Body of pancreas (tissue), 4 donors: ENCODE measurements at regions not wholly inside any gene's neighbourhood (a gene's known extent, or its start where the extent isn't known, plus 50 kb on each side); places are given as distances from the start of the nearest gene placed in this dataset.

Experiments used
- ATAC-seq: fragments of 150-250 bp; one replicate; pipeline ENCODE4 v1.9.1; 2016
- DNase-seq, 4 donors: peaks; one replicate each; pipeline ENCODE4 v3.0.0-alpha.2; 2019
- H3K27ac ChIP-seq, 4 donors: fragments of 200-600 bp; sonication (generic); 1 replicate in 3 of 4; 2 replicates in 1 of 4; pipeline versions ENCODE4 v1.5.1 to v1.6.1; 2016 to 2019; ENCODE audit warnings: mild to moderate bottlenecking in 1 of 4, mixed read lengths in 1 of 4, moderate library complexity in 1 of 4
- H3K27me3 ChIP-seq, 2 donors: fragments of 200-600 bp; sonication (generic); one replicate each; pipeline ENCODE4 v1.6.0; 2016; ENCODE audit warnings: mild to moderate bottlenecking in 1 of 2
- H3K36me3 ChIP-seq, 2 donors: fragments of 200-600 bp; sonication (generic); replicated peaks in 1 of 2; 2 replicates each; pipeline ENCODE4 v1.5.1; 2016; ENCODE audit warnings: low read depth in 2 of 2; ENCODE audit not compliant: insufficient read depth in 1 of 2
- H3K4me1 ChIP-seq: fragments of 200-600 bp; sonication (generic); one replicate; pipeline ENCODE4 v1.6.0; 2016
- H3K4me3 ChIP-seq, 2 donors: fragments of 200-600 bp; sonication (generic); 1 replicate in 1 of 2; 2 replicates in 1 of 2; pipeline ENCODE4 v1.5.1; 2016 to 2019
- H3K9me3 ChIP-seq, 3 donors: fragments of 200-600 bp; sonication (generic); 1 replicate in 2 of 3; 2 replicates in 1 of 3; pipeline ENCODE4 v1.5.1; 2016
- POLR2A ChIP-seq, 3 donors: fragments of 450-650 bp; IDR thresholded peaks; one replicate each; pipeline ENCODE4 v1.6.1; 2016; ENCODE audit warnings: antibody characterized with exemption in 3 of 3, mild to moderate bottlenecking in 2 of 3
- WGBS, 2 donors: methylation state at CpG; one replicate each; pipeline ENCODE4 v1.1.5; 2017; 5-methylcytosine and 5-hydroxymethylcytosine counted together
- intact Hi-C: fragments of 100-400 bp; cut with DNase I; formaldehyde crosslinking; loops from one replicate; pipeline ENCODE4 v1.15.1; 2023
- TF ChIP-seq, protein P1 (sequence below), 7 experiments: fragments of 450-650 bp in 4 of 7; fragments of 200-600 bp in 3 of 7; sonication (generic) in 3 of 7; IDR thresholded peaks; one replicate each; pipeline ENCODE4 v1.5.1; 2016 to 2019; ENCODE audit warnings: antibody characterized with exemption in 7 of 7

DNA sequence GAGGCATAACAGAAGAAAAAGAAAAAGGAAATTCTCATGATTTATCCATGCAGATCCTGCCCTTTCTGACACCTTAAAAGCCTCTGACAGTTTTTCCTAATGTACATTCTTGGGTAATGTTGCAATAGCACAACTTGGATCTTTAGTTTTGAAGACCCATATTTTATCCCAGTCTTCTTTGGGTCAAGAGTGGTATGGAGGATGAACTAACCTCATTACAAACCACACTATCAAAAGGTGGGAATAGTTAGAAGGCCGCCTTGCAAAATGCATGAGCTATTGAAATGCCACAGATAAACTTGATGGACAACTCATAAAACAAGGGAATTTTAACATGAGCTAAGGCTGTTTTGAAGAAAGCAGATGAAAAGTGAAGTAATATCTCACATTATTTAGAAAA is 1479.8 kb upstream of the ACVR2A start:
- no peaks in the 10 kb centered on the region for H3K27me3 ChIP-seq
- H3K36me3 ChIP-seq = no peaks in the 10 kb centered on the region
- DNase-seq (no peak), ATAC-seq (no peak)
- no peaks in the 10 kb centered on the region for H3K4me1 ChIP-seq
- H3K4me3 ChIP-seq = no peak overlapping the region
- TF ChIP-seq POLR2A (IDR thresholded peaks at IDR 0.05) = no peak
- TF ChIP-seq, protein P1, sequence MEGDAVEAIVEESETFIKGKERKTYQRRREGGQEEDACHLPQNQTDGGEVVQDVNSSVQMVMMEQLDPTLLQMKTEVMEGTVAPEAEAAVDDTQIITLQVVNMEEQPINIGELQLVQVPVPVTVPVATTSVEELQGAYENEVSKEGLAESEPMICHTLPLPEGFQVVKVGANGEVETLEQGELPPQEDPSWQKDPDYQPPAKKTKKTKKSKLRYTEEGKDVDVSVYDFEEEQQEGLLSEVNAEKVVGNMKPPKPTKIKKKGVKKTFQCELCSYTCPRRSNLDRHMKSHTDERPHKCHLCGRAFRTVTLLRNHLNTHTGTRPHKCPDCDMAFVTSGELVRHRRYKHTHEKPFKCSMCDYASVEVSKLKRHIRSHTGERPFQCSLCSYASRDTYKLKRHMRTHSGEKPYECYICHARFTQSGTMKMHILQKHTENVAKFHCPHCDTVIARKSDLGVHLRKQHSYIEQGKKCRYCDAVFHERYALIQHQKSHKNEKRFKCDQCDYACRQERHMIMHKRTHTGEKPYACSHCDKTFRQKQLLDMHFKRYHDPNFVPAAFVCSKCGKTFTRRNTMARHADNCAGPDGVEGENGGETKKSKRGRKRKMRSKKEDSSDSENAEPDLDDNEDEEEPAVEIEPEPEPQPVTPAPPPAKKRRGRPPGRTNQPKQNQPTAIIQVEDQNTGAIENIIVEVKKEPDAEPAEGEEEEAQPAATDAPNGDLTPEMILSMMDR (IDR thresholded peaks at IDR 0.05) = no peak
- H3K9me3 ChIP-seq = no peaks in the 10 kb centered on the region
- intact Hi-C loops = no loop called here
- 92 to 96% methylated on average over 1 of the region's 1 CpG for WGBS, 2 donors
- H3K27ac ChIP-seq = no peak overlapping the region

DNA sequence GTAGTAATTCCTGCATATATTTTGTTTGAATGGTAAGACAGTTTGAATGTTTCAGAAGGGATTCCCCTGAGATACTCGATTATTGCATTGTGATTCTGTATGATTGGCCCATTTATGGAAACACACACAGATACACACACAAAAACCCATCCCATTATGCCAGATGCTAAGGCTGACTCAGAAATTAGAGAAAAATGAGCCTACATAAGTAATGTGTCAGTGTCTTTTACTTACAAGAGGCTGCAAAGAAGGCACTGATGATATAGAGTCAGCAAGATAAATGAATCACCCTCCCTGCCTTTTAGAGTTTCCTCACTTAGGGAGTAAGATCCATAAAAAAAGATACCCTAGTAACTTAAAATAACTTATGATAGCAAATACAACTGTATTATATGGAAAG is 1481.1 kb upstream of the ACVR2A start:
- 78 to 81% methylated on average over 1 of the region's 1 CpG for WGBS, 2 donors
- no peak for ATAC-seq
- no peaks in the 10 kb centered on the region for H3K4me1 ChIP-seq
- no peak overlapping the region for H3K27ac ChIP-seq
- intact Hi-C loops = no loop called here
- no peak overlapping the region for H3K4me3 ChIP-seq
- no peak for TF ChIP-seq POLR2A (IDR thresholded peaks at IDR 0.05)
- TF ChIP-seq, protein P1 (IDR thresholded peaks at IDR 0.05) = no peak
- no peaks in the 10 kb centered on the region for H3K9me3 ChIP-seq
- H3K27me3 ChIP-seq = no peaks in the 10 kb centered on the region
- no peak for DNase-seq
- H3K36me3 ChIP-seq = no peaks in the 10 kb centered on the region

DNA sequence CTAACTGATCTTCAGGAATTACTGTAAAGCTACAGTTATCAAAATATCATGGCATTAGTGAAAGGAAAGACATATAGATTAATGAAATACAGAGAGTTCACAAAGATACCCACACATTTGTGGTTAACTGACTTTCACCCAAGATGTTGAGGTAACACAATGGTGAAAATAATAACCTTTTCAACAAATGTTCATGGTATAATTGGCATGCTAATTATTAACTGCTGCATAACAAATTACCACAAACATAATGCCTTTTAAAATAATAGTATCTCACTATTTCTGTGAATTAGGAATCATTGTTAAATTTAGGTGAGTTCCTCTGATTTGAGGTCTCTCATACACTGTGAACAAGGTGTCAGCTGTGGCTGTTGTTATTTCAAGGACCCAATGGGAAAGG is 1493.1 kb upstream of the ACVR2A start:
- ATAC-seq = no peak
- Histone ChIP-seq H3K4me3 (no peak overlapping the region), H3K27ac (no peak overlapping the region), H3K4me1 (no peaks in the 10 kb centered on the region), H3K9me3 (no peaks in the 10 kb centered on the region), H3K36me3 (no peaks in the 10 kb centered on the region), H3K27me3 (no peaks in the 10 kb centered on the region)
- intact Hi-C loops = no loop called here
- TF ChIP-seq, protein P1 (IDR thresholded peaks at IDR 0.05) = no peak
- no peak for TF ChIP-seq POLR2A (IDR thresholded peaks at IDR 0.05)
- no peak for DNase-seq

DNA sequence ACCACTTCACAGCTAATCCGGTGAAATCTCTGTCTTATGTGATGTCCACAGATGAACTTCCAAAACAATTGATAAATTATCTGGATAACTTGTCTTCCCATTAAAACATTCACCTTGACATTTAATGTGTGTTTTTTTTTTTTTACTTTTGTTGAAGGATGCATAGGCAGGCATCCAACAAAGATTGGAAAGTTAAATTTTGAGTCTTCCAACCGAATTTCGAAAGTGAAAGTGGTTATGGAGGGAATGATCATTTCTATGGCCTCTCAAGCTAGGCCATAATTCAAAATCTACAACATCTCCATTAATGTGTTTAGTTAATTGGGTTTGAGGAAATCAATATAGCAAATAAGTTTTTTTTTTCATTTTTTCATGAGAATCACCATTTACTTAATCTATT is 1495.5 kb upstream of the ACVR2A start:
- Histone ChIP-seq H3K27me3 (no peaks in the 10 kb centered on the region), H3K4me3 (no peak overlapping the region), H3K4me1 (no peaks in the 10 kb centered on the region), H3K36me3 (no peaks in the 10 kb centered on the region), H3K9me3 (no peaks in the 10 kb centered on the region), H3K27ac (no peak overlapping the region)
- no peak for ATAC-seq
- WGBS, 2 donors = 72 to 75% methylated on average over 3 of the region's 3 CpGs
- intact Hi-C loops = no loop called here
- TF ChIP-seq, protein P1 (IDR thresholded peaks at IDR 0.05) = no peak
- no peak for TF ChIP-seq POLR2A (IDR thresholded peaks at IDR 0.05)
- DNase-seq = no peak

DNA sequence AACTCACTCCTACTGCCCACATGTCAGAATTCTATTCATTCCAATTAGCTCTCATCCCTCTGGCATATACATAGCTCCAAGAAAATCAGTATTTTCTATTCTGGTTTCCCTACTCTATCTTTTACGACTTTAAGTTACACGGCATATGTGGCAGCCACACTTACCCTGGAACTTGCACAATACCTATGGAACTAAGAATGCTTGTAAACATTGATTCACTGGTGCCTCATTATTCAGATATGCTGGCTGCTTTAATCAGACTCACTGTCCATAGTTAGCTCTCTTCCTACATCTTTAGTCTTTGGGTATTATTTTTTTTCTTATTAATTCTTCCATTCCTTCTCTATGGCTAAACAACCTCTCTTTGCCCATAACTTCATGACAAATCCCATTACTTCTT is 1519.9 kb upstream of the ACVR2A start:
- no peak for ATAC-seq
- H3K4me1 ChIP-seq = peaks cover 17% of the 10 kb centered on the region
- no peak overlapping the region for H3K4me3 ChIP-seq
- H3K27ac ChIP-seq = no peak overlapping the region
- no peak for DNase-seq
- H3K9me3 ChIP-seq = no peaks in the 10 kb centered on the region
- H3K36me3 ChIP-seq = no peaks in the 10 kb centered on the region
- intact Hi-C loops = no loop called here
- no peak for TF ChIP-seq POLR2A (IDR thresholded peaks at IDR 0.05)
- TF ChIP-seq, protein P1 (IDR thresholded peaks at IDR 0.05) = no peak
- no peaks in the 10 kb centered on the region for H3K27me3 ChIP-seq
- 94 to 95% methylated on average over 2 of the region's 2 CpGs for WGBS, 2 donors
